ENCODE measurements at regions not wholly inside any gene's neighbourhood (a gene's known extent, or its start where the extent isn't known, plus 50 kb on each side); places are given as distances from the start of the nearest gene placed in this dataset.

DNA sequence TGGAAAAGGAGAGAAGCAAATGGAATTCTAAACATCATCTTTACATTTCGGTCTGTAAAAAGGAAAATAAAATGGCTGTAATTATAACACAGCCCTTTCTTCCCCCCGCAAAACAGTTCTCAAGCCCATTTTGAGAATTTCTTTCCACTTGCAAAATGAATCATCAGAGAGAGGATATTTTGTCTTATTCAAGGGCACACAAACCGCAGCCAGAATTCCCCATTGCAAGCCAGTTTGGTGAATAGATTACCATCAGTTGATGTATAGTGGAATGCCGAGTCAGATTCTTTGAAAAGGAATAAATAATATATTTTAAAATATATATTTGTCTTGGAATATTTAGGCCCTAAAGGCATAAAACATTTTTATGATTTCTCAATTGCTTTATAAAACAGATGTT is 420.4 kb upstream of the SEMA6D start:
- no peak for TF ChIP-seq FOXM1 (IDR thresholded peaks at IDR 0.05; ENCODE audit: borderline replicate concordance, low read depth)
- no peak for TF ChIP-seq NFIC (IDR thresholded peaks at IDR 0.05)
- TF ChIP-seq ZBTB7A (IDR thresholded peaks at IDR 0.05; ENCODE audit: low read depth) = no peak
- TF ChIP-seq TEAD4 (IDR thresholded peaks at IDR 0.05) = no peak
- TF ChIP-seq TCF12 (IDR thresholded peaks at IDR 0.05; ENCODE audit: low read depth) = no peak
- TF ChIP-seq, protein P1, sequence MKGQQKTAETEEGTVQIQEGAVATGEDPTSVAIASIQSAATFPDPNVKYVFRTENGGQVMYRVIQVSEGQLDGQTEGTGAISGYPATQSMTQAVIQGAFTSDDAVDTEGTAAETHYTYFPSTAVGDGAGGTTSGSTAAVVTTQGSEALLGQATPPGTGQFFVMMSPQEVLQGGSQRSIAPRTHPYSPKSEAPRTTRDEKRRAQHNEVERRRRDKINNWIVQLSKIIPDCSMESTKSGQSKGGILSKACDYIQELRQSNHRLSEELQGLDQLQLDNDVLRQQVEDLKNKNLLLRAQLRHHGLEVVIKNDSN (IDR thresholded peaks at IDR 0.05) = no peak
- TF ChIP-seq TAF1 (IDR thresholded peaks at IDR 0.05; ENCODE audit: low read depth) = no peak

DNA sequence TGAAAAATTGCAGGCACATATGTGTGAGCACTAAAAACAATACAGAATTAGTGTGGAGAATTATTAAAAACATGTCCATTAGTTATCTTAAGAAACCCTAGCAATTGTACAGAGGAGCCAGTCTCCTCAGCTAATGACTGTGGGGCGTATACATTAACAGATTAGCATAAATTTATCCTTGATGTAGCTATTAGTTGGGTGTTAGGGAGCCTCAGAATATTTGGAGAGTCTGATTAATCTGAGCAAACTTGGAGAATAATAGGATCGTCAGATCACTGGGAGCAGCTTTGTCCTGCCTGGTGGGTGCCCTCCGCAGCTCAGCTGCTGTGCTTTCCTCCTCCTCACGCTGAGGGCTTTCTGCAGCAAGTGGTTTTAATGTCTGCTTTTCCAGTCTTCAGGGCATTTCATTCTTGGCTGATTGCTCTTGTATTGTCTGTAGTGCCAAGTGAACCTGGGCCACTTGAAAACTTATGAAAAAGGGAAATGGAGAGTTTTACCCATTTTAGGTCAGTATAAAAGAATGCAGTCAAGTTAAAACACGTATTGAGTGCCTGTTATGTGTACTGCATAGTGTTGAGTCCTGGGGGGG is 417.4 kb upstream of the SEMA6D start:
- no peak for TF ChIP-seq NFIC (IDR thresholded peaks at IDR 0.05)
- TF ChIP-seq, protein P1 (IDR thresholded peaks at IDR 0.05) = no peak
- TF ChIP-seq CREB1 (IDR thresholded peaks at IDR 0.05; ENCODE audit: low read depth) = no peak
- no peak for TF ChIP-seq TAF1 (IDR thresholded peaks at IDR 0.05; ENCODE audit: low read depth)
- TF ChIP-seq REST (IDR thresholded peaks at IDR 0.05; ENCODE audit: low read depth) = no peak
- no peak for TF ChIP-seq FOXM1 (IDR thresholded peaks at IDR 0.05; ENCODE audit: borderline replicate concordance, low read depth)
- TF ChIP-seq RAD21 (IDR thresholded peaks at IDR 0.05; ENCODE audit: low read depth) = no peak

DNA sequence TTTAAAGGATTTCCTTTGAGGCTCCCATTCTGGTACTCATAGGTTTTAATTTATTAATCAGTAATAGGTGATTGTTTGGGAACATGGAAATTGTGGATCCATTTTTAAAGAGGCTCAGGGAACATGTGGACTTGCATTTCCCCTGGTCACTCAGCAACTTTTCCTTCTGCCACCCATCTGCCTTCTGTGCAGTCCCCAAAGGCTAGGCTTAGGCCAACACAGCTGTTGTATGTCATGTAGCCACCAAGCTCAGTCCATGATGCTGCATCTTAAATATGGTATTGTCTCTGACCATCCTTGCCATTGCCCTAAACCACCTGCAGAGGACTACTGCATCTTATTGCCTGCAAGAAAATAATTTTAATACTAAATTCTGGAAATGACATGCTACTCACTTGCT is 416.7 kb upstream of the SEMA6D start:
- TF ChIP-seq, protein P1 (IDR thresholded peaks at IDR 0.05) = no peak
- TF ChIP-seq CEBPB (IDR thresholded peaks at IDR 0.05) = no peak
- TF ChIP-seq YY1 (IDR thresholded peaks at IDR 0.05; ENCODE audit: low read depth) = no peak
- TF ChIP-seq, protein P2, sequence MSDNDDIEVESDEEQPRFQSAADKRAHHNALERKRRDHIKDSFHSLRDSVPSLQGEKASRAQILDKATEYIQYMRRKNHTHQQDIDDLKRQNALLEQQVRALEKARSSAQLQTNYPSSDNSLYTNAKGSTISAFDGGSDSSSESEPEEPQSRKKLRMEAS (IDR thresholded peaks at IDR 0.05) = no peak
- TF ChIP-seq EP300 (IDR thresholded peaks at IDR 0.05; ENCODE audit: borderline replicate concordance) = no peak
- TF ChIP-seq CREB1 (IDR thresholded peaks at IDR 0.05; ENCODE audit: low read depth) = no peak
- TF ChIP-seq TCF12 (IDR thresholded peaks at IDR 0.05; ENCODE audit: low read depth) = no peak
- no peak for TF ChIP-seq FOXM1 (IDR thresholded peaks at IDR 0.05; ENCODE audit: borderline replicate concordance, low read depth)
- TF ChIP-seq TAF1 (IDR thresholded peaks at IDR 0.05; ENCODE audit: low read depth) = no peak
- no peak for TF ChIP-seq EGR1 (IDR thresholded peaks at IDR 0.05)
- TF ChIP-seq REST (IDR thresholded peaks at IDR 0.05; ENCODE audit: low read depth) = no peak
- TF ChIP-seq ZBTB7A (IDR thresholded peaks at IDR 0.05; ENCODE audit: low read depth) = no peak
- no peak for TF ChIP-seq RAD21 (IDR thresholded peaks at IDR 0.05; ENCODE audit: low read depth)
- no peak for TF ChIP-seq NFIC (IDR thresholded peaks at IDR 0.05)
- no peak for TF ChIP-seq TEAD4 (IDR thresholded peaks at IDR 0.05)

DNA sequence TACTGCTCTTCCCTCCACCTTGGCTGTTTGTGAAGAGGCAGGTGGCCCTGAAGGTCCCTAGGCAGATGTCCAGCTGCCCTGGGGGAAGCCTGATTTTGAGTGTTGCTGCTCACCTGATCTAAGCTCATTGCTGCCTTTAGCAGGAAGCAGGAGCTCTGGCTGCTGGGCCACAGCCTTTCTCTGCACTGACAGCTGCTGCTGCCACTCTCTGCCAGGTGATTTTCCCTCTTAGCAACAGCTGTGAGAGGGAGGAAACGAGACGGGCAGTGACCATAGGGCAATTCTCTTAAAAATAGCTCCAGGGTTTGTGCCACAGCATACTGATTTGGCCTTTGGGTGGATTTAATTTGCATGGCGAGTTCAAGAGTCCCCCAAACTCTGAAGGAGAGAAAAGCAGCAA is 415.8 kb upstream of the SEMA6D start:
- no peak for TF ChIP-seq ZBTB7A (IDR thresholded peaks at IDR 0.05; ENCODE audit: low read depth)
- TF ChIP-seq FOXM1 (IDR thresholded peaks at IDR 0.05; ENCODE audit: borderline replicate concordance, low read depth) = no peak
- TF ChIP-seq TEAD4 (IDR thresholded peaks at IDR 0.05) = no peak
- TF ChIP-seq EGR1 (IDR thresholded peaks at IDR 0.05) = no peak

GRCh38 chr15:47304656-47305055 is 412.6 kb upstream of the SEMA6D start:
- TF ChIP-seq ZBTB7A (IDR thresholded peaks at IDR 0.05; ENCODE audit: low read depth) = no peak
- no peak for TF ChIP-seq FOXM1 (IDR thresholded peaks at IDR 0.05; ENCODE audit: borderline replicate concordance, low read depth)
- TF ChIP-seq TEAD4 (IDR thresholded peaks at IDR 0.05) = no peak
- no peak for TF ChIP-seq NFIC (IDR thresholded peaks at IDR 0.05)
- no peak for TF ChIP-seq CEBPB (IDR thresholded peaks at IDR 0.05)
- no peak for TF ChIP-seq EGR1 (IDR thresholded peaks at IDR 0.05)
- TF ChIP-seq, protein P2 (IDR thresholded peaks at IDR 0.05) = no peak
- TF ChIP-seq TAF1 (IDR thresholded peaks at IDR 0.05; ENCODE audit: low read depth) = no peak
- TF ChIP-seq YY1 (IDR thresholded peaks at IDR 0.05; ENCODE audit: low read depth) = no peak
- no peak for TF ChIP-seq RAD21 (IDR thresholded peaks at IDR 0.05; ENCODE audit: low read depth)

DNA sequence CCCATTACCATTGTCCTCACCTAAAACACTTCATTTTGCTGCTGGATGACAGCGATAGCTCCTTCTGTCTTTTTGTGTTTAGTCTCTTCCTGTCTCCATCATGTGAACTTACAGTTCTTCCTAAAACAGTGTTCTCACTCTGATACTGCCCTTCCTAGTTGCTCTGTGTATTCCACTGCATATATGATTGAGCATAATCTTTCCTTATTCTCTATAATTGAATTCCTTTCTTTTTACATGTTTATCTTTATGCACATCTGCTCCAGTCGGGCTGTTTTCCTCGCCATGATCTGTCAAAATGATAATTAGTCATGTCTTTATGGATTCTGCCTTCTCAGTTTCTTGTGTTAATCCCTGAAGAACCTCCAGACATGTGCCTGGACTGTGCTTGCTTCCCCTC is 405.1 kb upstream of the SEMA6D start:
- TF ChIP-seq, protein P1 (IDR thresholded peaks at IDR 0.05) = no peak
- TF ChIP-seq TEAD4 (IDR thresholded peaks at IDR 0.05) (no peak), ZBTB7A (IDR thresholded peaks at IDR 0.05; ENCODE audit: low read depth) (no peak), TCF12 (IDR thresholded peaks at IDR 0.05; ENCODE audit: low read depth) (no peak), TAF1 (IDR thresholded peaks at IDR 0.05; ENCODE audit: low read depth) (no peak), REST (IDR thresholded peaks at IDR 0.05; ENCODE audit: low read depth) (no peak), NFIC (IDR thresholded peaks at IDR 0.05) (no peak), EP300 (IDR thresholded peaks at IDR 0.05; ENCODE audit: borderline replicate concordance) (no peak)
